ENCODE measurements at regions not wholly inside any gene's neighbourhood (a gene's known extent, or its start where the extent isn't known, plus 50 kb on each side); places are given as distances from the start of the nearest gene placed in this dataset.

GRCh38 chr5:84564321-84565075 is 179.8 kb upstream of the EDIL3 start:
- no peak for TF ChIP-seq CTCF (IDR thresholded peaks at IDR 0.05; ENCODE audit: borderline replicate concordance, extremely low read depth, insufficient read depth)
- intact Hi-C loops (cut with DNase I): no loop called here
- FAIRE-seq: no peak

GRCh38 chr5:84550222-84550621 is 165.5 kb upstream of the EDIL3 start:
- Histone ChIP-seq H3K4me3 (ENCODE audit: low read length in 3 of 3) (no peak overlapping the region), H3K9ac (ENCODE audit: low read length in 3 of 3) (no peak overlapping the region), H3K9me3 (ENCODE audit: control insufficient read depth in 2 of 3, insufficient read depth in 1 of 3, low read length in 3 of 3) (no peaks in the 10 kb centered on the region), H3K4me1 (ENCODE audit: control insufficient read depth in 2 of 3, insufficient read depth in 2 of 3, low read depth in 1 of 3, low read length in 3 of 3) (no peaks in the 10 kb centered on the region), H3K36me3 (ENCODE audit: control insufficient read depth in 2 of 3, insufficient read depth in 3 of 3, low read length in 3 of 3) (no peaks in the 10 kb centered on the region), H3K27me3 (ENCODE audit: control insufficient read depth, insufficient read depth, low read length) (no peaks in the 10 kb centered on the region), H3K27ac (ENCODE audit: low read depth in 2 of 2, low read length in 2 of 2) (no peak overlapping the region)
- TF ChIP-seq CTCF (IDR thresholded peaks at IDR 0.05; ENCODE audit: borderline replicate concordance, extremely low read depth, insufficient read depth): no peak
- intact Hi-C loops (cut with DNase I): no loop called here
- FAIRE-seq (no peak), DNase-seq (no peak)

More at GRCh38 chr5:84564321-84565075, 179.8 kb upstream of the EDIL3 start:
- no peaks in the 10 kb centered on the region for H3K4me1 ChIP-seq (ENCODE audit: control insufficient read depth in 2 of 3, insufficient read depth in 2 of 3, low read depth in 1 of 3, low read length in 3 of 3)
- no peaks in the 10 kb centered on the region for H3K36me3 ChIP-seq (ENCODE audit: control insufficient read depth in 2 of 3, insufficient read depth in 3 of 3, low read length in 3 of 3)
- H3K9me3 ChIP-seq (ENCODE audit: control insufficient read depth in 2 of 3, insufficient read depth in 1 of 3, low read length in 3 of 3): peaks cover 0 to 2% (median 0%) of the 10 kb centered on the region in 3 donors
- H3K27me3 ChIP-seq (ENCODE audit: control insufficient read depth, insufficient read depth, low read length): no peaks in the 10 kb centered on the region
- no peak overlapping the region for H3K9ac ChIP-seq (ENCODE audit: low read length in 3 of 3)
- no peak overlapping the region for H3K4me3 ChIP-seq (ENCODE audit: low read length in 3 of 3)
- DNase-seq: no peak
- H3K27ac ChIP-seq (ENCODE audit: low read depth in 2 of 2, low read length in 2 of 2): no peak overlapping the region

GRCh38 chr5:84549054-84549453 is 164.4 kb upstream of the EDIL3 start:
- intact Hi-C loops (cut with DNase I): no loop called here
- H3K36me3 ChIP-seq (ENCODE audit: control insufficient read depth in 2 of 3, insufficient read depth in 3 of 3, low read length in 3 of 3): no peaks in the 10 kb centered on the region
- no peak overlapping the region for H3K4me3 ChIP-seq (ENCODE audit: low read length in 3 of 3)
- H3K4me1 ChIP-seq (ENCODE audit: control insufficient read depth in 2 of 3, insufficient read depth in 2 of 3, low read depth in 1 of 3, low read length in 3 of 3): no peaks in the 10 kb centered on the region
- DNase-seq (no peak), FAIRE-seq (no peak)
- no peak overlapping the region for H3K9ac ChIP-seq (ENCODE audit: low read length in 3 of 3)
- H3K27ac ChIP-seq (ENCODE audit: low read depth in 2 of 2, low read length in 2 of 2): no peak overlapping the region
- TF ChIP-seq CTCF (IDR thresholded peaks at IDR 0.05; ENCODE audit: borderline replicate concordance, extremely low read depth, insufficient read depth): no peak
- H3K27me3 ChIP-seq (ENCODE audit: control insufficient read depth, insufficient read depth, low read length): no peaks in the 10 kb centered on the region
- H3K9me3 ChIP-seq (ENCODE audit: control insufficient read depth in 2 of 3, insufficient read depth in 1 of 3, low read length in 3 of 3): no peaks in the 10 kb centered on the region

Data from kidney (tissue), 13 donors.